ENCODE measurements at regions not wholly inside any gene's neighbourhood (a gene's known extent, or its start where the extent isn't known, plus 50 kb on each side); places are given as distances from the start of the nearest gene placed in this dataset.

DNA sequence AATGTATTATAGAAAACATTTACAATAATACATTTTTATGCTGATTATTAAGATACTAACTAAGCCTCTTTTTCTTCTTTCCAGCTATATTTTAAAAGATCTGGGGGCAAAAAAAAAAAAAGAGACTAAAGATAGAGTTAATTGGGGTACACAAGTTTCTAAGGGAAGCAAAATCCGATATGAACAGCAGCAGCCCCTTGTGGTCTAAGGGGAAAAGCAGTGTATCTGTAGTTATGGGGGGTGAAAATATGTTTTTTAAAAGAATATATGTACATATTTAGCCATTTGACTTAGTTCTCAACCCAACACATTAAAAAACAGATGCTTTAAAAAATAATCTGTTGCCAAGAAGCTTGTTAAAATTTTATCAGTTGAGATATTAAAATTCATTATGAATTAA is 134.3 kb upstream of the POU5F2 start:
- DNase-seq, result no peak

DNA sequence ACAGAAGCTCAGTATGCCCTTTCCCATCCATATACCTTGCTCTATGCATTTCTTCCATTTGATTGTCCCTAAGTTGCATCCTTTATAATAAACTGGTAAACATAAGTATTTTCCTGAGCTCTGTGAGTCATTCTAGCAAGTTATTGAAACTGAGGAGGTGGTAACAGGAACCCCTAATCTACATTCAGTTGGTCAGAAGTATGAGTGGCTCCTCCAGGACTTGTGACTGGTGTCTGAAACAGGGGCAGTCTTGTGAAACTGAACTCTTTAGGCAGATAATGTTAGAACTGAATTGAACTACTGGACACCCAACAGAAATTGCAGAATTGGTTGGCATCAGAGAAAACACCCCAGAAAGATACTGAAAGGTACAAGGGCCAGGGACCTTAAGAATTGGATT is 133.1 kb upstream of the POU5F2 start:
- DNase-seq, result no peak

DNA sequence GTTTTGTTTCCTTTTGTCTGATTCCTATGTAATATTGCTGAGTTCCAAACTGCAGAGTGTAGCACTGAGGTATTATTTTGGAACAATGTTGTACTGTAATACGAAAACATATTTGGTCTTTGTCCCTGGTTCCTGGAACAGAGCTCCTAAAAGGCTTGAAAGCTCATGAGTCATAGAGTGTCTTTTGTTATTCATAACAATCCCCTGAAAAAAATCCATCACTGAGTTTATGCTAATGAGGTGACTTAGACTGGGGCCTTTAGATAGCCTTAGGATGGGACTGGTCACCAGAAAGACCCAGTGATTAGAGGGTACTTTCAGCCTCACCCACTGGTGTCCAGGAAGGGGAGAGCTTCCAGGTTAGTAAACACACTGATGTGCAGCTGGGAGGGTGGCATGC is 132.7 kb upstream of the POU5F2 start:
- no peak for DNase-seq

DNA sequence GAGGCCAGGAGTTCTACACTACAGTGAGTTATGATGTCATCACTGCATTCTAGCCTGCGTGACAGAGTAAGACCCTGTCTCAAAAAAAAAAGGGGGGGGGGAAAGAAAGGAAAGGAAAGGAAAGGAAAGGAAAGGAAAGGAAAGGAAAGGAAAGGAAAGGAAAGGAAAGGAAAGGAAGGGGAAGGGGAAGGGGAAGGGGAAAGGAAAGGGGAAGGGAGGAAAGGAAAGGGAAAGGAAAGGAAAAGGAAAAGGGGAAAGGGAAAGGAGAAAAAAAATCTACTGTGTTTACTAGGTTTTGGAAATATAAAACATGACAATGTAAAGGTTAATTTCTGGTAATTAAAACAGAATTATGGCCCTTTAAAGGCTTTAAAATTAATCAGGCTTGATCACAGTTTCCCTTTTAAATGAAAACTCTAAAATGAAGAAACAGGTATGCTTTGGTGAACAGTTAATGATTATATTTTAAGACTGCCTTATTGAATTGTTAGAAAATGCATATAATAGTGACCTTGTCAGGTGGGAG is 131.9 kb upstream of the POU5F2 start:
- no peak for DNase-seq

DNA sequence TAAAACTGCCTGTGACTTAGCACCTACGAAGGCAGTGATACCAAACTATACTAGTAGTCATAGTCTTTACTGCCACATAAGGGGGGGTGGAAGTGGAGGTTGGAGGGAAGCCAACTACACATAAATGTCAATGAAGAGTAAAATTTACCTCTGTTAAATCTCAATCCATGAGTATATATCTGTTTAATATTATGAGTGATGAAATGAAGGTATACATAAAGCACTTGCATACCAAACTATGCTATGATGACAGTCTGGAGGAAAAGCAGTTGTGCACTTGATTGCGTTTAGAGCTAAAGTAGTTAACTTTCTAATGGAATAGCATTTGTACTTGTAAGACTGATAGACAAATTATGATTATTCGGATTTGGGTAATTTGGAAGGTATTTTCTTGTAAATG is 129.2 kb upstream of the POU5F2 start:
- DNase-seq, result no peak

DNA sequence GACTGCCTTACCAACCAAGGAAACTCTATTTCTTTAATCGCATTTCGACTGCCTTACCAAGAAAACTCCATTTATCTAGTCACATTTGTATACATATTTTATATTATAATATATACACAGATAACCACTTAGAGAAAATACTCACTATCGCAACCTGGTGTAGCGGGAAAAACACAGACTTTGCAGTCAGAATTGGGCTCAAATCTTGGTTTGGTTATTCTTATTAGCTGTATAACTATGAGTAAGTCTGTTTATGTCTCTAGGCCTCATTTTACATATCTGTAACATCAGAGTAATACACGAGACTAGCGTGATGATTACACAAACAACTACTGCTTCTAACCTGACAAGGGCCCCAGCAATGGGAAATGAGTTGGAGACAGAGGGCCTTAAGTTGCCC is 127.5 kb upstream of the POU5F2 start:
- no peak for DNase-seq

DNA sequence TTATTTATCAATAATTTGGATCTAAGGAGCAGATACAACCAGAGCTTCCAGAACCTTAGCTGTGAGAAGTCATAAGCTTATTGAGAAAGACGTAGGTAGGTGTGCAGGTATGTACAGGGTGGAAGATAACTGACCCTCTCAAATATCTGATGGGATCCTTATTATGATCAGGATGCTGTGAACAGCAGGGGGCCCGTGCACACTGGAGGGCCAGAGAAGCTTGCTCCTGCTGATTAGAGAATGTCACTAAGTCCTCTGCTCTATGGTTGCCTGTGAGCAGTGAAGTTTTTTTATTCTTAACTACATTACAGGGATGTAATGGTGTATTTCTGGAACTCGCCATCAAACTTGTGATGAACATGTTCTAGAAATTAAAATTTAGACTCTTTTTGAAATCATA is 108.9 kb upstream of the POU5F2 start:
- DNase-seq, result no peak

DNA sequence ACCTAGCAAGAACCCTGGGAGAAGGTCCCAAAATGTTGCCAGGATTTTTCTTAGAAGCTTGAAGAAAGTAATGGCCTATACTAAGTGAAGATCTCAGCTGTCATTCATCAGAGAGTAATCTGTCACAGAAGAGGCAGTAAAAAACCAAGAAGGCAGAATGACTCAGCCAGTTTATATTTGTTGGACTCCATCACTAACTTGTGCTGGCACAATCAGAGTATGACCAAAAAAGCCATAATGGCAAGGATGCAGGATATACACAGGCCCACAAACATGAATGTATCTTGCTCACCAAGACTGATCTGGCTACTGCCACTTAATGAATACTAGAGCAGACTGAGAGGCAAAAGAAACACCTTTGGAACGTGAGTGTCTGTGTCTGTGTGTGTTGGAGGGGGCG is 104.0 kb upstream of the POU5F2 start:
- no peak for DNase-seq

DNA sequence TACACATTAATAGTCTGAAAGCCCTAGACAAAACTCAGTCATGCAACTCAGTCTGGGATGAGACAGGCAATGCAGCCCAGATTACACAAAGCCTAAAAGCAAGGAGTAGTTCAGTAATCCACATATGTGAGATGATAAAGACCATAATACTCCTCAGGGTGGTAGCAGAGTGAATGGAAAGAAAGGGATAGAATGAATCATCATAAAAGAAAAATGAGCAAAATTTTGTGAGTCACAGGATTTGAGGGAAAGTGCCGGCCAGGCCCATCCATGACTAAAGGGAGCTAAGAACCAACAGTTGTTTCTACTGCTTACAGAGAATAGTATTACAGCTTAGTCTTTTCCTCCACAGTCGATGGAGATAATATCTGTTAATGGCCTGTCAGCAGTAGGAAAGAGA is 90.0 kb upstream of the POU5F2 start:
- no peak for DNase-seq

DNA sequence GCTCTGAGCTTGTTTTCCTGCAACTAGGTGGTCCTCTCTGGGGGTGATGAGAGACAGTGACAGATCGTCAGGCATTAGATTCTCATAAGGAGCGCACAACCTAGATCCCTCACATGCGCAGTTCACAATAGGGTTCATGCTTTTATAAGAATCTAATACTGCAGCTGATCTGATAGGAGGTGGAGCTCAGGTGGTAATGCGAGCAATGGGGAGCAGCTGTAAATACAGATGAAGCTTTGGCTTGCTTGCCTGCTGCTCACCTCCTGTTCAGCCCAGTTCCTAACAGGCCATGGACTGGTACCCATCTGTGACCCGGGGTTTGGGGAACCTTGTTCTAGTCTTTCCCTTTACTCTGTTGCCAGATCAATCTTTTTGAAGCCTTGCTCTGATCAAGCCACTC is 89.5 kb upstream of the POU5F2 start:
- no peak for DNase-seq

DNA sequence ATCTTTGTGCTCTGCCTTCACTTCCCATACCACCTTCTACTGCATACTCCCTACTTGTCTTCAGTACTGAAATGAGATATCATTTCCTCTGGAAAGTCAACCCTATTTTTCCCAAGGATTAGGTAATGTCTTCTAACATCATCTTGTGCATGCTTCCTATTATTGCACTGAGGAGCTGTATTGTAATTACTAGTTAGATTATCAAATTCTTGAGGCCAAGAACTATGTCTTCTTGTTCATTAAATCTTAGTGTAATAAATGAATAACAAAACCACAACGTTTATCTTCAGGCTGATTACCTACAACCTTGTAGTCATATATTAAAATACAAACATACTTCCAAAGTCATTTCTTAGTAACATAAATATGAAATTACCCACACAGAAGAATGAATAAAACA is 87.9 kb upstream of the POU5F2 start:
- DNase-seq, result no peak

DNA sequence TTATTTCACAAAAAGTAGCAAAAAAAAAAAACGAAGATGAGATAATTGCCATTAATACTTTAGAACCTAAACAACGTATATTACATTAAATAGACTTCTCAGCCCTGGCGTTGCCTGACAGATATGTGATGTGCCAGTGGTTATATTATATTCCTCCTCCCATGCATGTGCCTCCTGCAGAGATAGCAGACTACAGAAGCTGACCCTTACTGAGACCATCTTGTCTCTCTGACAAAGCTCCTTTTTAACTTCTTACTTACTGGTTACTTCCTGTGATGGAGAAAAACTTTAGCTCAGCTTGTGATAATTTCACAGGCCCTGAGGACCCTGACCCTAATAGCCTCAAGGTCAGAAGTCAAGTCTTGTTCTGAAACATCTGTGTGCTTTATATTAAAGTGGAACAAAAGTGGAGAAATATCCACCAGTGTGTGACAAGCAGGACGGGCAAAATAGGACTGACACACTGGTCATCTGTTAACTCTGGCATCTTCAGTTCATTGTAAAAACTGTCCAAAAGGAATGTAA is 80.6 kb upstream of the POU5F2 start:
- DNase-seq, result no peak

DNA sequence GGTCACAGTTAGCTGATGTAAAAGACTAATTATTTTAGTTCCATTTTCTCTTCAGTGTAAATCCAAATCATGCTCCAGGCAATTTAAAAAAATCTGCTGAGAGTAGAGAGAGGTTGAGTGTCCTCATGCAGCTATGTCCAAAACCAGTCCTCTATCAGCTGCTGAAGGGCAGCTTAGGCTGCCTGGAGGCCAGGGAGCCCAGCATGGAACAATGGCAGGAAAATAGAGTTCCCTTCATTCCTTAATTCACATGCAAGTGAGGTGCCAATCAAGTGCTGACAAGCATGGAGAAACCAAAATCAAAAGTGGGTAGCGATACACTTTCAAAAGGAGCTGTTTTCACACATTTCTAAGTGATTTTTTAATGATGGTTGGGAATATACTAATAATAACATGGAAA is 78.3 kb upstream of the POU5F2 start:
- no peak for DNase-seq

DNA sequence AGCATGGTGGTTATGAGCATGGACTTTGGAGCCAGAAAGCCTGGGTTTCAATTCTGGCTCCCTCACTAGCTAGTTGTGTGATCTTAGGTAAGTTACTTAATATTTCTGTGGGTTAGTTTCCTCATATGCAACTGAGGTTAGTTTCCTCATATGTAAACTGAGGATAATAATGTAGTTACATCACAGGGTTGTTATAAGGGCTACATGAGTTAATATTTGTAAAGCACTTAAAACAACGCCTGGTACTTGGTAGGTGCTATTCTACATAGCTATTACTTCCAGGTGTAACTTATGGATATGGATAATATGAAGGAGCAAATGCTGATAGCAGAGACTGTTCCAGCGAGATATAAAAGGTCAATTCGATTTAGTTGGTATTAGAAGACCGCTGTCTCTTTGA is 69.4 kb upstream of the POU5F2 start:
- DNase-seq, result no peak

DNA sequence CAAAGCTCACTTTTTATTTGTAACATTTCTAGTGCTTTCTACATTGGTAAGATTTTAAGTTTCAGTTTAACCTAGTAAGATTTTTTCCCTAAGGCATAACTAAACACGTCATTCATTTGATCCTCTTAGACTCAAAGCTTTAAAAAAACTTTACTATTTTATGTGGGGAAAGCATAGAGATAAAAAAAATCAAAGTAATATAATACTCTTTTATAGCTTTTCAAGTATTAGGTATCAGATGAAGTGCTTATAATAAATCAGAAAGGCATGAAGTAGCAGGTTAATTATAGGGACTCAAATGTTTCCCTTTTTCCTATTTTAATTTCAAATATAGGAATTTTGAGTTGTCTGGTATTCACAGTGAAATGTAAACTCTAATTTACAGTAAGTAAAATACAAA is 68.0 kb upstream of the POU5F2 start:
- DNase-seq, result no peak

DNA sequence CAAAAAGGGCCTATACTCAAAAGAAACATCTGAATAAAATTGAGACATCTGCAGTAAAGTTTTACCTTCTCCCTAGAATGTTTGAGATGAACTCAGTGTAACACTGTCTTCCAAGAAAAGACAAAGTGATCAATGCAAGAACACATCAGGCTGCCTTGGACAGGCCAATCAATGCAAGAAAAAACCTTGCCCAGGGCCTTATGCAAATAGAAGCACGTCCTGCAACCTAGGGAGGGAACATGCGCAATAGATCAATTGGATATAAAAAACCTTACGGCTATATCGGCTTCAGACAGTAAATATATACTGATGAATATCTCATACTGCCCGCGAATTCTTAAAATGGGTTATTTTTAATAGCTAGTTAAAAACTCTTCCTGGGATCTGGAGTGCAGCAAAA is 66.4 kb upstream of the POU5F2 start:
- DNase-seq, result no peak

DNA sequence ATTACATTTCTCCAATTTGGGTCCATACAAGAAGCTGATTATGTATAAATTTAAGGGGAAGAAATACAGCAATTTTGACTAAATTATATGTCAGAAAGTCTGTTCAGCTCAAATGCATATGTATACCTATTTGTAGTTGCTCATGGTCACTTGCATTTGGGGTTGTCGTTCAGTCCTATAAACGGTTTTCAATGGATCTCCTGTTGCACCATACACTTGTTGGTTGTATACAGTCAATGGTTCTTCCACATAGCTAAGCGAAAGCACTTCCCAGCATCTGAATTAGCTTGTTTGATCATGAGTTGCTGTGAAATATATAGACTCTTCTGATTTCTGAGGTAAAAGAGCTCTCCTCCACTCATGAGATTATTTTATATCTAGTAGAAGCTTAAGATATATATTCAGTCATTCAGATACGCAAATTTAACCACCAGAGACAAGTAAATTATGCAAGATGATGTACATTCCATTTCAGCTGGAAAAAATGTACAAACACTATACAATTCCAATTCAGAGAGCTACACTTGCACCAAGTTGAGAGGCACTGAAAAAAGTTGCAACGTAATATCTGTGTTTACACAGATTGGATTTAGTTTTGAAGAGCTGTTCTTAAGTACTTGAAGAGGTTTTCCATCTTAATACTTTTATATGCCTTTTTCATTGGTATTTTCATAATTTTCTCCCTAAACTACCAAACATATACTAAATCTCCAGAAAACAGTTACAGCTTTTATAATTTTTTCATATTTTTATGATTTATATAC is 64.4 kb upstream of the POU5F2 start:
- DNase-seq, result no peak

DNA sequence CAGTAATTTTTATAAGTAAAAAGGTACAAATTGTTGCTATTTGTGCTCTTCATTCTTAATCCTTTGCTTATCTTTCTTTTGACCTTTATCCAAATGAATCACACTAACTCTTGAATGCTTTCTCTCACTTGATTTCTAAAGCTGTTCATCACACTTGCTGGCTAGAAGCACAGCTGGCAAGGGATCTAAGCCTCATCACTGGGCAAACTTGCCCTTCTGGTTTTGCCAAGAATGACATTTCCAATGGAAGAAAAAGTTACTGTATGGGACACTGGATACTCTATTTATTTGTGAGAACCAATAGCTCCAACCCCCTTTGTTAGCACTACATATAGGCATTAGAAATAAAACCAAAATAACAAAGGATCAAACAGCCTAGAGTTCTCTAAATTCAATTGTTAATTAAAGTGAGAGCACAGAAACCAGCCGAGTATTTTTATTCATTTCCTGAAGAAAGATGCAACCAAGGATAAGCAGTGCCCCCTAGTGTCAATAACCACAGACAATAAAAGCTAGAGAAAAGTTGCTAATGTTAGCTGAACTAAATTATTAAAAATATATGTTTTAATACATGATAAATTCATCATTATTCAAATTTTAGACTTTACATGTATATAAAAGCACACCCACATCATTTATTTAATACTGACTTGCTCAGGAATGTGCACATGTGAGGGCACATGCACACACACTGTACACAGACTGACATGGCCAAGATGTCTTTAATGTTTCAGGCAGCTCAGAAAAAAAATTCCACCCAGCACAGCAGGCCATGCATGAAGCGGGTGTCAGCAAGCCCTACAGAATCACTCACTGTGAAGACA is 59.8 kb upstream of the POU5F2 start:
- no peak for DNase-seq

DNA sequence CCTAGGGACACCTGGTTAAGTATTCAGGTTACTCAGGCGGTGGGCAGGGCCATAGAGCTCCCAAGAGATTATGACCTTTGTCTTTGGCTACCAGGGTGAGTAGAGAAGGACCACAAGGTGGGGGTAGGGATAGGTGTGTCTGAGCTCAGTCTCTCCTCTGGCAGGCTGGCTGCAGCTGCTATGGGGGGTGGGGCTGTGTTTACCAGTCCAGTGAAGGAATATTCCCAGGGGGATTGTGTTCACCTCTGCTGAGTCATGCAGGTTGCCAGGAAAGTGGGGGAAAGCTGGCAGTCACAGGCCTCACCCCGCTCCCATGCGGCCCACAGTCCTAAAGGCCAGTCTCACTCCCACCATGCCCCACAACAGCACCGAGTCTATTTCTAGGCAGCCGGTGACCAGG is 53.6 kb upstream of the POU5F2 start:
- no peak for DNase-seq

DNA sequence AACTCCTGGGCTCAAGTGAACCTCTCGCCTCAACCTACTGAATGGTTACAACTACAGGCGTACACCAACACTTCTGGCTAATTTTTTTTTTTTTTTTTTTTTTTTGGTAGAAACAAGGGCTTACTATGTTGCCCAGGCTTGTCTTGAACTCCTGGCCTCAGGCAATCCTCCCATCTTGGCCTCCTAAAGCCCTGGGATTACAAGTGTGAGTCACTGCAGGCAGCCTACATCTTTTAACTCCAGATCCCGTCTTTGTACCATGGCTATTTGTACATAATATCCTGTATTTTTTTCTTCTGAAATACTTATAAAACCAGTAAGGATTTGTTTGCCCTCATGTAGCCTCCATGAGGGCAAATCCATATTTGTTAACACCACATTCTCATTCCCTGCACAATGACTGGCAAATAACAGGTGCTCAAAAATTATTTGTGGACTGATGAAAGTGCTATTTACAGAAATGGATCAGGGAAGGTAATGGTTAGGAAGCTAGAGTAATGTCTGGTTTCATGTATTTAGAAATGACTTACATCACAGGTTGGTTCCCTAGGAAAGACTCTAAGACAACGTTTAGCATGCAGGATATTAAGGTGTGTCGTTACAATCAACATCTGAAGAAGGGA is 51.9 kb upstream of the POU5F2 start:
- DNase-seq, result no peak

DNA sequence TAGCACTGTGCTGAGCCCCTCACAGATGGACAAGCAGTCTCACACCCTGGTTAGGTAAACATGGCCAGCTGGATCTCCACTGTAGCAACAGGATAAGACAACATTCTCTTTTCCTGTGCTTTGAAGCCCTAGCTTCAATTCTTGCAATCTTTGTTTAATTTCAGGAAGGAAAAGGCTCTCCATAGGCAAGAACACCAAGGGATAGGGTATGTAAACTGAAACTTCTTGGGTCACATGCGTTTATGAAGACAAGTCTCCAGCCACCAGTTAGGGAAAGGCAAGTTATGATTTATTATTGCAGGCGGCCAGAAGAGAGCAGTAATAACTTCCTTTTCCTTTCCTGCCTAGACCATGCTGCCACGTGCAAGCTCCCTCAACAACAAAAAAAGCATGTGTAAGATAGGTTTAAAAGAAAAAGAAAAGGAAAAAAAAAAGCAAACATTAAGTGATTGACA is 50.1 kb upstream of the POU5F2 start:
- DNase-seq, result no peak

Data from activated gamma-delta T cell (primary cell).